Gastrocnemius medialis (tissue), 4 donors: ENCODE measurements at regions not wholly inside any gene's neighbourhood (a gene's known extent, or its start where the extent isn't known, plus 50 kb on each side); places are given as distances from the start of the nearest gene placed in this dataset.

ENCODE experiments used
- ATAC-seq, 2 donors: fragments of 150-250 bp; one replicate each; pipeline ENCODE4 v1.9.1; 2016
- DNase-seq, 2 donors: peaks; one replicate each; pipeline ENCODE4 v3.0.0-alpha.2; 2019
- H3K27ac ChIP-seq, 4 donors: fragments of 200-600 bp; sonication (generic); 1 replicate in 1 of 4; 2 replicates in 3 of 4; pipeline ENCODE4 v1.5.1; 2016 to 2018; ENCODE audit warnings: mild to moderate bottlenecking in 2 of 4, moderate library complexity in 1 of 4
- H3K27me3 ChIP-seq, 3 donors: fragments of 200-600 bp; sonication (generic) in 2 of 3; 1 replicate in 1 of 3; 2 replicates in 2 of 3; pipeline versions ENCODE4 v1.5.1 to v1.6.0; 2016 to 2019; ENCODE audit warnings: mild to moderate bottlenecking in 1 of 3, moderate library complexity in 1 of 3
- H3K36me3 ChIP-seq, 2 donors: fragments of 200-600 bp; sonication (generic) in 1 of 2; one replicate each; pipeline ENCODE4 v1.5.1; 2017 to 2018
- H3K4me1 ChIP-seq, 2 donors: fragments of 200-600 bp; sonication (generic) in 1 of 2; one replicate each; pipeline ENCODE4 v1.5.1; 2016 to 2017; ENCODE audit warnings: mild to moderate bottlenecking in 2 of 2
- H3K4me3 ChIP-seq, 4 donors: fragments of 200-600 bp; sonication (generic) in 3 of 4; 1 replicate in 1 of 4; 2 replicates in 3 of 4; pipeline ENCODE4 v1.5.1; 2016 to 2019; ENCODE audit warnings: mild to moderate bottlenecking in 2 of 4
- H3K9me3 ChIP-seq, 3 donors: fragments of 200-600 bp; sonication (generic) in 2 of 3; 1 replicate in 1 of 3; 2 replicates in 2 of 3; pipeline ENCODE4 v1.5.1; 2016 to 2019
- CTCF ChIP-seq, 5 experiments: fragments of 450-650 bp in 3 of 5; fragments of 200-600 bp in 2 of 5; sonication (generic) in 2 of 5; IDR thresholded peaks in 4 of 5; conservative IDR thresholded peaks in 1 of 5; 1 replicate in 4 of 5; 2 replicates in 1 of 5; pipeline ENCODE4 v1.5.1; 2016 to 2019; ENCODE audit warnings: antibody characterized with exemption in 5 of 5, mild to moderate bottlenecking in 3 of 5, moderate library complexity in 3 of 5
- POLR2A ChIP-seq, 2 donors: fragments of 450-650 bp; IDR thresholded peaks; one replicate each; pipeline ENCODE4 v1.6.1; 2017; ENCODE audit warnings: antibody characterized with exemption in 2 of 2, mild to moderate bottlenecking in 2 of 2, moderate library complexity in 2 of 2
- in situ Hi-C, 4 donors: fragments of 200-750 bp; cut with MboI; loops; one replicate each; pipeline versions ENCODE4 v1.15.0 to v1.8.0; 2017; ENCODE audit warnings: low sequenced_read_pairs in 4 of 4
- intact Hi-C: fragments of 100-400 bp; cut with DNase I; formaldehyde crosslinking; loops from one replicate; pipeline ENCODE4 v1.15.1; 2023; ENCODE audit warnings: low total_unique reads

GRCh38 chr4:89640620-89641366 is 196.2 kb downstream of the SNCA start:
- DNase-seq: no peak
- intact Hi-C loops: no loop called here
- H3K9me3 ChIP-seq: no peaks in the 10 kb centered on the region

GRCh38 chr4:89639395-89639794 is 197.6 kb downstream of the SNCA start:
- DNase-seq (no peak), ATAC-seq (no peak)
- no peak overlapping the region for H3K27ac ChIP-seq
- H3K9me3 ChIP-seq: no peaks in the 10 kb centered on the region
- no peaks in the 10 kb centered on the region for H3K36me3 ChIP-seq
- intact Hi-C loops (no loop called here), in situ Hi-C loops (no loop called here)
- H3K4me3 ChIP-seq: no peak overlapping the region
- TF ChIP-seq CTCF (IDR thresholded peaks at IDR 0.05 in 4 of 5, conservative IDR thresholded peaks at IDR 0.05 in 1 of 5) (no peak), POLR2A (IDR thresholded peaks at IDR 0.05) (no peak)
- no peaks in the 10 kb centered on the region for H3K27me3 ChIP-seq
- no peaks in the 10 kb centered on the region for H3K4me1 ChIP-seq

More at GRCh38 chr4:89640620-89641366, 196.2 kb downstream of the SNCA start:
- Histone ChIP-seq H3K36me3 (no peaks in the 10 kb centered on the region), H3K27me3 (no peaks in the 10 kb centered on the region), H3K4me3 (no peak overlapping the region), H3K4me1 (no peaks in the 10 kb centered on the region), H3K27ac (no peak overlapping the region)
- in situ Hi-C loops: no loop called here
- no peak for ATAC-seq
- TF ChIP-seq POLR2A (IDR thresholded peaks at IDR 0.05): no peak
- no peak for TF ChIP-seq CTCF (IDR thresholded peaks at IDR 0.05 in 4 of 5, conservative IDR thresholded peaks at IDR 0.05 in 1 of 5)

- no peak for TF ChIP-seq CTCF (IDR thresholded peaks at IDR 0.05 in 4 of 5, conservative IDR thresholded peaks at IDR 0.05 in 1 of 5)
- TF ChIP-seq POLR2A (IDR thresholded peaks at IDR 0.05): no peak
- Histone ChIP-seq H3K4me1 (no peaks in the 10 kb centered on the region), H3K36me3 (no peaks in the 10 kb centered on the region), H3K9me3 (no peaks in the 10 kb centered on the region), H3K27me3 (no peaks in the 10 kb centered on the region), H3K4me3 (no peak overlapping the region), H3K27ac (no peak overlapping the region)
- intact Hi-C loops (no loop called here), in situ Hi-C loops (no loop called here)
- DNase-seq (no peak), ATAC-seq (no peak)
These were observed 211.2 kb downstream of the SNCA start for GRCh38 chr4:89625599-89626293.

- Histone ChIP-seq H3K4me3 (no peak overlapping the region), H3K36me3 (no peaks in the 10 kb centered on the region), H3K27me3 (no peaks in the 10 kb centered on the region), H3K27ac (no peak overlapping the region), H3K4me1 (no peaks in the 10 kb centered on the region), H3K9me3 (no peaks in the 10 kb centered on the region)
- intact Hi-C loops (no loop called here), in situ Hi-C loops (no loop called here)
- no peak for DNase-seq
- no peak for ATAC-seq
- TF ChIP-seq CTCF (IDR thresholded peaks at IDR 0.05 in 4 of 5, conservative IDR thresholded peaks at IDR 0.05 in 1 of 5) (no peak), POLR2A (IDR thresholded peaks at IDR 0.05) (no peak)
These were observed 217.6 kb downstream of the SNCA start for GRCh38 chr4:89619206-89619962.
